HCT116 (cell line): ENCODE measurements at regions not wholly inside any gene's neighbourhood (a gene's known extent, or its start where the extent isn't known, plus 50 kb on each side); places are given as distances from the start of the nearest gene placed in this dataset.

Experiments
- ATAC-seq: fragments of 200-7000 bp; cut with Tn5 transposase; 2 replicates; pipeline ENCODE4 v1.9.1; 2020; ENCODE audit warnings: mild to moderate bottlenecking, moderate library complexity
- BruUV-seq: library from RNA; stranded (reverse); fragments of 400-500 nt; replicated peaks from 2 replicates; lab custom pipeline; 2021; lab: Mats Ljungman, UMichigan
- CTCF ChIA-PET: fragments of 300-600 bp; sonication (Branson Sonifier 250); formaldehyde crosslinking; loops from one replicate; lab custom pipeline; 2021; ENCODE audit warnings: antibody characterized with exemption; lab: Charles Lee
- POLR2A ChIA-PET: fragments of 300-600, 350-600 bp; sonication (Branson Sonifier 250); formaldehyde crosslinking; loops from one replicate; lab custom pipeline; 2021; ENCODE audit warnings: antibody characterized with exemption; lab: Charles Lee
- RAD21 ChIA-PET, 2 experiments: fragments of 300-600 bp; sonication (Branson Sonifier 250); formaldehyde crosslinking; loops; one replicate each; lab custom pipeline; 2023; ENCODE audit warnings: low total read pairs in 2 of 2; ENCODE audit not compliant: uncharacterized antibody in 2 of 2, unreplicated experiment in 2 of 2, low non-redundant PET in 1 of 2; lab: Charles Lee
- DNase-seq: peaks from one replicate; pipeline ENCODE4 v3.0.0-alpha.2; 2010; ENCODE audit warnings: low read depth, low spot score
- H2AFZ ChIP-seq: fragments of 200-600 bp; shearing (Covaris generic), sonication (generic); 2 replicates; pipeline ENCODE4 v1.6.1; 2017; ENCODE audit warnings: low read depth, mixed run types, mixed read lengths, antibody characterized with exemption, low read length; ENCODE audit not compliant: poor library complexity, severe bottlenecking
- H3K27ac ChIP-seq: 2 replicates; pipeline ENCODE4 v1.5.1; 2012; ENCODE audit warnings: low read depth, low read length
- H3K27me3 ChIP-seq: fragments of 200-600 bp; sonication (generic); 2 replicates; pipeline ENCODE4 v1.6.1; 2016; ENCODE audit warnings: mixed run types, low read length, mixed read lengths; ENCODE audit not compliant: insufficient read depth
- H3K36me3 ChIP-seq, 2 experiments: fragments of 200-500 bp in 1 of 2; fragments of 200-600 bp in 1 of 2; sonication (Bioruptor generic) in 1 of 2; sonication (generic) in 1 of 2; 2 replicates each; pipeline versions ENCODE4 v1.5.1 to v1.6.1; 2014 to 2016; ENCODE audit warnings: low read length in 2 of 2, inconsistent platforms in 1 of 2, mixed read lengths in 1 of 2, mixed run types in 1 of 2; ENCODE audit not compliant: insufficient read depth in 2 of 2, control insufficient read depth in 1 of 2
- H3K4me1 ChIP-seq, 2 experiments: fragments of 200-600 bp in 1 of 2; sonication (generic) in 1 of 2; 2 replicates each; pipeline versions ENCODE4 v1.5.1 to v1.6.1; 2012 to 2017; ENCODE audit warnings: low read length in 2 of 2, inconsistent platforms in 1 of 2, mild to moderate bottlenecking in 1 of 2, mixed read lengths in 1 of 2, mixed run types in 1 of 2, moderate library complexity in 1 of 2; ENCODE audit not compliant: insufficient read depth in 2 of 2, control insufficient read depth in 1 of 2
- H3K4me2 ChIP-seq: fragments of 200-600 bp; sonication (generic); 2 replicates; pipeline ENCODE4 v1.6.1; 2017; ENCODE audit warnings: mixed run types, low read length, mixed read lengths
- H3K4me3 ChIP-seq, 2 experiments: fragments of 200-600 bp in 1 of 2; sonication (generic) in 1 of 2; replicated peaks in 1 of 2; 2 replicates each; pipeline ENCODE4 v1.5.1; 2011 to 2016; ENCODE audit warnings: low read length in 2 of 2, control low read depth in 1 of 2, low read depth in 1 of 2, mild to moderate bottlenecking in 1 of 2, mixed read lengths in 1 of 2, mixed run types in 1 of 2
- H3K79me2 ChIP-seq: fragments of 200-600 bp; sonication (generic); 2 replicates; pipeline ENCODE4 v1.6.1; 2017; ENCODE audit warnings: mild to moderate bottlenecking, mixed run types, low read length, moderate library complexity, mixed read lengths; ENCODE audit not compliant: insufficient read depth
- H3K9ac ChIP-seq: fragments of 200-600 bp; sonication (generic); 2 replicates; pipeline ENCODE4 v1.6.1; 2016; ENCODE audit warnings: low read length, mixed read lengths
- H3K9me2 ChIP-seq: fragments of 200-600 bp; sonication (generic), shearing (Covaris generic); 2 replicates; pipeline ENCODE4 v1.6.1; 2017; ENCODE audit warnings: mixed run types, mild to moderate bottlenecking, moderate library complexity; ENCODE audit not compliant: insufficient read depth
- H3K9me3 ChIP-seq, 2 experiments: fragments of 200-500 bp in 1 of 2; fragments of 200-600 bp in 1 of 2; sonication (Bioruptor generic) in 1 of 2; sonication (generic) in 1 of 2; 2 replicates each; pipeline ENCODE4 v1.6.1; 2014 to 2017; ENCODE audit warnings: low read length in 2 of 2, mixed read lengths in 2 of 2, inconsistent platforms in 1 of 2, low read depth in 1 of 2, mild to moderate bottlenecking in 1 of 2, mixed run types in 1 of 2, moderate library complexity in 1 of 2; ENCODE audit not compliant: control insufficient read depth in 1 of 2, insufficient read depth in 1 of 2
- H4K20me1 ChIP-seq: fragments of 200-600 bp; sonication (generic), shearing (Covaris generic); 2 replicates; pipeline ENCODE4 v1.6.1; 2017; ENCODE audit warnings: mixed run types, mild to moderate bottlenecking, moderate library complexity; ENCODE audit not compliant: insufficient read depth
- CBX3 ChIP-seq: IDR thresholded peaks from 2 replicates; pipeline ENCODE4 v1.6.1; 2012; ENCODE audit warnings: low read depth
- EGR1 ChIP-seq: IDR thresholded peaks from 2 replicates; pipeline ENCODE4 v1.6.1; 2012; ENCODE audit warnings: low read depth
- ELF1 ChIP-seq: IDR thresholded peaks from 2 replicates; pipeline ENCODE4 v1.6.1; 2012; ENCODE audit warnings: low read depth, borderline replicate concordance
- EZH2phosphoT487 ChIP-seq: fragments of 200-600 bp; IDR thresholded peaks from 2 replicates; pipeline ENCODE4 v1.6.1; 2018; ENCODE audit warnings: antibody characterized with exemption, borderline replicate concordance
- FOSL1 ChIP-seq: IDR thresholded peaks from 2 replicates; pipeline ENCODE4 v1.6.1; 2012; ENCODE audit warnings: low read depth
- POLR2A ChIP-seq: IDR thresholded peaks from 2 replicates; pipeline ENCODE4 v1.7.0; 2011; ENCODE audit warnings: borderline replicate concordance; ENCODE audit not compliant: insufficient read depth, insufficient read length; ENCODE audit errors: extremely low read depth
- RAD21 ChIP-seq: IDR thresholded peaks from 2 replicates; pipeline ENCODE4 v1.6.1; 2012; ENCODE audit warnings: low read depth, mild to moderate bottlenecking
- SP1 ChIP-seq: IDR thresholded peaks from 2 replicates; pipeline ENCODE4 v1.6.1; 2012; ENCODE audit warnings: low read depth
- YY1 ChIP-seq: IDR thresholded peaks from 2 replicates; pipeline ENCODE4 v1.6.1; 2011; ENCODE audit warnings: low read length, low read depth, moderate library complexity, mild to moderate bottlenecking; ENCODE audit not compliant: insufficient replicate concordance; ENCODE audit errors: extremely low read depth
- ZFX ChIP-seq: fragments of 450-650 bp; IDR thresholded peaks from 2 replicates; pipeline ENCODE4 v1.6.1; 2017
- intact Hi-C: fragments of 100-400 bp; cut with micrococcal nuclease; formaldehyde crosslinking; loops from 2 replicates; pipeline ENCODE4 v1.10.0; 2022
- TF ChIP-seq, protein P1 (sequence below): IDR thresholded peaks from 2 replicates; pipeline ENCODE4 v1.6.1; 2012
- TF ChIP-seq, protein P2 (sequence below): IDR thresholded peaks from 2 replicates; pipeline ENCODE4 v1.6.1; 2012; ENCODE audit warnings: low read depth
- TF ChIP-seq, protein P3 (sequence below), 3 experiments: fragments of 200-600 bp in 1 of 3; sonication (generic) in 1 of 3; IDR thresholded peaks in 2 of 3; conservative IDR thresholded peaks in 1 of 3; 2 replicates each; pipeline ENCODE4 v1.5.1; 2012 to 2017; ENCODE audit warnings: low read depth in 2 of 3, low read length in 2 of 3, antibody characterized with exemption in 1 of 3, borderline replicate concordance in 1 of 3, control low read depth in 1 of 3, mild to moderate bottlenecking in 1 of 3, mixed read lengths in 1 of 3, mixed run types in 1 of 3, moderate library complexity in 1 of 3; ENCODE audit not compliant: insufficient read depth in 1 of 3

DNA sequence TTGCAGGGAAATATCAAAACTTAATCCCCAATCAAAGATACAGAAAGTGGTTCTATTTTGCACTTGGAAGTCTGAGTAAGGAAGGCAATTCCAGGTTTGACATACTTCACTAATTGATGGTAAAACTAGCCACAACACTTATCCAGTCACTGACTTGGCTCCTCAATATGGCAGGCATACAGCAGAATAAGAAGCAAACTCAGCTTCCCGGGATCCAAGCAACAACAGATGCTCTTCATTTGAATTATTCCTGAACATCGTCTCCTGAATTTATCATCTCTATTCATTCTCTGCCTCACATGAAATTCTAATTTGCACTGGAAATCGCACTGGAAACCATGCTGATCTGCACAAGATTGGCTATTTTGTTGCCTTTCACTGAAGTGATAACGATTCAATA is 629.6 kb downstream of the PRELID2 start:
- no peak overlapping the region for H2AFZ ChIP-seq
- H4K20me1 ChIP-seq, result no peaks in the 10 kb centered on the region
- intact Hi-C loops, result no loop called here
- ChIA-PET CTCF (no interaction called here), POLR2A (no interaction called here), RAD21 (no interaction called here)
- no peak overlapping the region for H3K9ac ChIP-seq
- ATAC-seq (no peak), DNase-seq (no peak)
- no peaks in the 10 kb centered on the region for H3K9me2 ChIP-seq
- H3K9me3 ChIP-seq, result no peaks in the 10 kb centered on the region
- TF ChIP-seq, protein P1, sequence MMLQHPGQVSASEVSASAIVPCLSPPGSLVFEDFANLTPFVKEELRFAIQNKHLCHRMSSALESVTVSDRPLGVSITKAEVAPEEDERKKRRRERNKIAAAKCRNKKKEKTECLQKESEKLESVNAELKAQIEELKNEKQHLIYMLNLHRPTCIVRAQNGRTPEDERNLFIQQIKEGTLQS, result no peak
- TF ChIP-seq ZFX (no peak), RAD21 (no peak), FOSL1 (no peak), EGR1 (no peak), YY1 (no peak), EZH2phosphoT487 (no peak), POLR2A (no peak), CBX3 (no peak), ELF1 (no peak), SP1 (no peak)
- TF ChIP-seq, protein P2, sequence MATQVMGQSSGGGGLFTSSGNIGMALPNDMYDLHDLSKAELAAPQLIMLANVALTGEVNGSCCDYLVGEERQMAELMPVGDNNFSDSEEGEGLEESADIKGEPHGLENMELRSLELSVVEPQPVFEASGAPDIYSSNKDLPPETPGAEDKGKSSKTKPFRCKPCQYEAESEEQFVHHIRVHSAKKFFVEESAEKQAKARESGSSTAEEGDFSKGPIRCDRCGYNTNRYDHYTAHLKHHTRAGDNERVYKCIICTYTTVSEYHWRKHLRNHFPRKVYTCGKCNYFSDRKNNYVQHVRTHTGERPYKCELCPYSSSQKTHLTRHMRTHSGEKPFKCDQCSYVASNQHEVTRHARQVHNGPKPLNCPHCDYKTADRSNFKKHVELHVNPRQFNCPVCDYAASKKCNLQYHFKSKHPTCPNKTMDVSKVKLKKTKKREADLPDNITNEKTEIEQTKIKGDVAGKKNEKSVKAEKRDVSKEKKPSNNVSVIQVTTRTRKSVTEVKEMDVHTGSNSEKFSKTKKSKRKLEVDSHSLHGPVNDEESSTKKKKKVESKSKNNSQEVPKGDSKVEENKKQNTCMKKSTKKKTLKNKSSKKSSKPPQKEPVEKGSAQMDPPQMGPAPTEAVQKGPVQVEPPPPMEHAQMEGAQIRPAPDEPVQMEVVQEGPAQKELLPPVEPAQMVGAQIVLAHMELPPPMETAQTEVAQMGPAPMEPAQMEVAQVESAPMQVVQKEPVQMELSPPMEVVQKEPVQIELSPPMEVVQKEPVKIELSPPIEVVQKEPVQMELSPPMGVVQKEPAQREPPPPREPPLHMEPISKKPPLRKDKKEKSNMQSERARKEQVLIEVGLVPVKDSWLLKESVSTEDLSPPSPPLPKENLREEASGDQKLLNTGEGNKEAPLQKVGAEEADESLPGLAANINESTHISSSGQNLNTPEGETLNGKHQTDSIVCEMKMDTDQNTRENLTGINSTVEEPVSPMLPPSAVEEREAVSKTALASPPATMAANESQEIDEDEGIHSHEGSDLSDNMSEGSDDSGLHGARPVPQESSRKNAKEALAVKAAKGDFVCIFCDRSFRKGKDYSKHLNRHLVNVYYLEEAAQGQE, result no peak
- TF ChIP-seq, protein P3, sequence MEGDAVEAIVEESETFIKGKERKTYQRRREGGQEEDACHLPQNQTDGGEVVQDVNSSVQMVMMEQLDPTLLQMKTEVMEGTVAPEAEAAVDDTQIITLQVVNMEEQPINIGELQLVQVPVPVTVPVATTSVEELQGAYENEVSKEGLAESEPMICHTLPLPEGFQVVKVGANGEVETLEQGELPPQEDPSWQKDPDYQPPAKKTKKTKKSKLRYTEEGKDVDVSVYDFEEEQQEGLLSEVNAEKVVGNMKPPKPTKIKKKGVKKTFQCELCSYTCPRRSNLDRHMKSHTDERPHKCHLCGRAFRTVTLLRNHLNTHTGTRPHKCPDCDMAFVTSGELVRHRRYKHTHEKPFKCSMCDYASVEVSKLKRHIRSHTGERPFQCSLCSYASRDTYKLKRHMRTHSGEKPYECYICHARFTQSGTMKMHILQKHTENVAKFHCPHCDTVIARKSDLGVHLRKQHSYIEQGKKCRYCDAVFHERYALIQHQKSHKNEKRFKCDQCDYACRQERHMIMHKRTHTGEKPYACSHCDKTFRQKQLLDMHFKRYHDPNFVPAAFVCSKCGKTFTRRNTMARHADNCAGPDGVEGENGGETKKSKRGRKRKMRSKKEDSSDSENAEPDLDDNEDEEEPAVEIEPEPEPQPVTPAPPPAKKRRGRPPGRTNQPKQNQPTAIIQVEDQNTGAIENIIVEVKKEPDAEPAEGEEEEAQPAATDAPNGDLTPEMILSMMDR (IDR thresholded peaks at IDR 0.05 in 2 of 3, conservative IDR thresholded peaks at IDR 0.05 in 1 of 3; ENCODE audit: borderline replicate concordance in 1 of 3, insufficient read depth in 1 of 3, low read depth in 2 of 3, low read length in 2 of 3), result no peak
- BruUV-seq, result no TSS peak
- H3K36me3 ChIP-seq, result no peaks in the 10 kb centered on the region
- no peak overlapping the region for H3K4me3 ChIP-seq
- no peak overlapping the region for H3K27ac ChIP-seq
- no peaks in the 10 kb centered on the region for H3K79me2 ChIP-seq
- H3K4me1 ChIP-seq, result no peaks in the 10 kb centered on the region
- H3K27me3 ChIP-seq, result peaks cover 33% of the 10 kb centered on the region
- H3K4me2 ChIP-seq, result no peak overlapping the region
